ENCODE measurements at regions not wholly inside any gene's neighbourhood (a gene's known extent, or its start where the extent isn't known, plus 50 kb on each side); places are given as distances from the start of the nearest gene placed in this dataset.
A peak's percentile ranks its signal among the peaks of the same experiment; 100 is the strongest.

DNA sequence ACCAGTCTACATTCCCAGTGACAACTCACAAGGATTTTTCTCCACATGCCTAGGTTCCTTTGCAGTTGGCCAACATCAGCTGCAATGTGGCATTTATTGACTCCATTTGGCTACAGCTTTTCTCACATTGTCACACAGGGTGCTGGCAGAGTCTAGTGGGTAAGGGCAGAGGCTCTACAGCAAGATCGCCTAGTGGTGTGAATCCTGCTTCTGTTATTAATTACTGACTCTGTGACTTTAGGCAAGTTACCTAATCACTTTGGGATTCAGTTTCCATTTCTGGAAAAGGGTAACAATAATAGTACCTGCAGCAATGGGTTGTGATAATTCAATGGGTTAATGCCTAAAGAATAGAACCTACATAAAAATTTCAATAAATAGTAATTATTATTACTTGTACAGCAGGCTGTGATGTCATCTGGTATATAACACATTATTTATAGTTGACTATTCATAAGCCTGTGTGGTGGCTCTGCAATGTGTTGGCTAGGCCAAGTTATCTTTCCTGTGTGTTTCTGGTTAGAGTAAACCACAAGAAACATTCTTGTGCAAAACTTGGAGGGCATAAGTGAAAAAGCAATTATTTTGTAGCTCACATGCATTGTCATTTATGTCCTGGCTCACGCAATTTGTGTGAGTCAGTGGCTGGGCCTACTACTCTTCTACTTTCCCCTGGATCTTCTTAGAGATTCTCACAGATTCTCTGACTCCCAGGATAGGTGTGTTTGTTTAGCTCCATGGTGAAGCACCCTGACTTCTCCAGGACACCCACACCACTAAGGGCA lies 59.5 kb downstream of the PTGS2 start:
- DNase-seq: no peak

DNA sequence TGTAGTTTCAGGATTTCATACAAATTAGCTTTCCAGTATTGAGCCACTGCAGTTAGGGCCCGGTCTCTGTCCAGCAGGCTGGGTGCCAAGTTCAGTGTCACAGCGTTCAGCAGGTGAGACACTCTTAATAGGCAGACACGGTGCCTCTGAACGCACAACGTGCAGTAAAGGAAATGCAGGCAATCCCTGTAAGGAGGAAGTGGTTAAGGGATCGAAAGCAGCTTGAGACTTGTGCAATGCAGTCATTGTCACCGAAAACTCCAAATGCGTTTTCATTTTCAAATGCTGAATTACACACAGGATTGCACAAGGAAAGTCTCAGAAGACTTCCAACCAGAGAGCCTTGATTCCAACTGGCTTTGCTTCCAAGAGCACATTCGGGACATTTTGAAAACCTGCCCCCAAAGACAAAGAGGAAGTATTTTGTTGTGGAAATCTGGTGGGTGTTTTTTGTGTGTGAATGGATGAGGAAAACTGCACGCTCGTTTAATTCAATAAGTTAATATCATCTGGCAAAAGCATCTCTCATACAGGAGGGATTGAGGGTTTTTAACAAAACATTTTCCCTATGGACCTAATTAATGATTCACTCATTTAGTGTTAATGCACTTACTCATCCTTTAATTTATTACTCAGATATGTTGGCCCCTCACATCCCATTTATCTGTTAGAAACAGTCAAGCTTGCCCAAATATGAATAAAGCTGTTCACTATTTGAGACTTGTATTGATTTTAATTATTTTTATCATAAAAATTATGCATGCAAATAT lies 61.6 kb downstream of the PTGS2 start:
- DNase-seq: no peak

DNA sequence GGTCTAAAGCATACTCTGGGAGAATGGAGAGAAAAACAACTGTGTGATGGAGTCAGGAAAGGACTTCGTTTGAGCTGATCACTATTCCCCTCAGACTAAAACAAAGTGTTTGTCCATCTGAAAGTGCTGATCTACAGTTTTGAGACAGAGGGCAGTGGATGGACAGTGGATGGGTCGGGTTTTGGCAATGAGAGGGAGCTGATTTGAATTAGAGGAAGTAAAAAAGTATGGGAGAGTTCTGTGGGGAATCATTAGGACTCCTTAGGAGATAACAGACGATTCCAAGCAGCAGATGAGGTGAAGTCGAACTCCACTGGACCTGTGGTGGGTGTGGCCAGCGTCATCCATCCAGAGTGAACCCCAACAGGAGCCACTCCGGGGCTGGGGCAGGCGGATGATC lies 62.3 kb downstream of the PTGS2 start:
- no peak for DNase-seq

DNA sequence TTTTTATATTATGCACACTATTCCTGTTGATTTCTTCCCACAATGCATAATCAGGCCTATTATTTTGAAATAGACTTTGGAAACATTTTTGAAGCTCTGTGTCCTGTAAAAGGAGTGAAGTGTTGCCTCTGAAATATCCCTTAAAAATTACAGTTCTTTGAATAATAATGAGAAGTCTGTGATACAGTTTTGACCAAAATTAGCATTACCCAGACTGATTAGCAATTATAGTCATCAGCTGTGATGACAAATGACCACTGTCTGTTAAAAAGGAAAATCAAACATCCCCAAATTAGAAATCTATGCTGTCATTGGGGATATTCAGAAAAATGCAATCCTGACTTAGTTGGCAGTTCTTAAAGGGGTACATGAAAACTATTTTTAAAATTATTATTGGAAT lies 63.7 kb downstream of the PTGS2 start:
- no peak for DNase-seq

DNA sequence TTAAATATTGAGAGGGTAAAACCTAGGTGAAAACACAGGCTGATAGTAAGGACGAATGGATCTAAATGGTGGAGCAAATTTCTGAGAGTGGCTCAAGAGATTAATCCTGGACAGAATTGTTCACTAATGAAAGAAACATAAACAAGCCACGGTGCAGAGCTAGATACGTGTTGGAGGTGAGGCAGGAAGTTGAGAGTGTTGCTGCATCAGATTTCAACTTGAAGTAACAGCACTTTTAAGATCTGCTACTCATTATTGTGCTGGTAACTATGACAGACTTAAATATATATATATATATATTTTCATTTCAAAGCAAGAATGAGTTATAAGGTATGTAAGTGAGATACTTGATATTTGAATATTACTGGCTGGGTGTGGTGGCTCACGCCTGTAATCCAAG lies 64.9 kb downstream of the PTGS2 start:
- DNase-seq: no peak

DNA sequence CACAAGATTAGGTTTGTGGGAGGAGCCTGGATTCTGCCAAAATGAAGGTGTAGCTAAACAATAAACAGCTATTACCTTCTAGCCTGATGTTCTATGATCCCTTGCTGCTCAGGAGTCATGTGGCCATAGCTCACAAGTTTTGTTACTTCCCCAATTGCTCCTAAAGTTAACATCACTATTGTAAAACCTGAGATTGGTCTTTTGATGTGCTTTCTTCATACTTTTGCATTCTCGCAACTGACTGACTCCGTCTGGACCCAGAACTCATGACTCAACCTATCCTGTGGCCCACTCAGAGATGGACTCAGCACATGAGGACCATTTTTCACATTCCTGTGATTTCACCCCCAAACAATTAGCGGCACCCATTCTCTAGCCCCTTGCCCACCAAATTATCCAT lies 69.1 kb downstream of the PTGS2 start:
- DNase-seq: no peak

DNA sequence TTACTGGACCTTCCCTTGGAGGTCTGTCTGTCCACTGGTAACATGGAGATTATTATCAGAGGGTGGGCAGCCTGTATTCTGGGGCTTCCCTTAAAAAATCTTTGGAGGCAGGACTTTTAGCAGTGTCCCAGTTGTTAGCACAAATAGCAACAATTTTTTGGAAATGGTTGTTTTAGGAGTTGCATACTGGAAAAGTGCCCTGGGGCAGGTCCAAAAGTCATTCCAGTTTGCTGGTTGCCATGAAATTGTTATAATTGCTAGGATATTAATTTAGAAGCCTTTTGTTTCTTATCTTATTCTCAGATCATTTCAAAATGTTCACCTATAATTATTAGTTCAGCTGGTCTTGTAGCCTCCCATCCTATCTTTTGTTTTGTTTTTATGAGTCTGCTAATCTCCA lies 71.0 kb downstream of the PTGS2 start:
- DNase-seq: no peak

DNA sequence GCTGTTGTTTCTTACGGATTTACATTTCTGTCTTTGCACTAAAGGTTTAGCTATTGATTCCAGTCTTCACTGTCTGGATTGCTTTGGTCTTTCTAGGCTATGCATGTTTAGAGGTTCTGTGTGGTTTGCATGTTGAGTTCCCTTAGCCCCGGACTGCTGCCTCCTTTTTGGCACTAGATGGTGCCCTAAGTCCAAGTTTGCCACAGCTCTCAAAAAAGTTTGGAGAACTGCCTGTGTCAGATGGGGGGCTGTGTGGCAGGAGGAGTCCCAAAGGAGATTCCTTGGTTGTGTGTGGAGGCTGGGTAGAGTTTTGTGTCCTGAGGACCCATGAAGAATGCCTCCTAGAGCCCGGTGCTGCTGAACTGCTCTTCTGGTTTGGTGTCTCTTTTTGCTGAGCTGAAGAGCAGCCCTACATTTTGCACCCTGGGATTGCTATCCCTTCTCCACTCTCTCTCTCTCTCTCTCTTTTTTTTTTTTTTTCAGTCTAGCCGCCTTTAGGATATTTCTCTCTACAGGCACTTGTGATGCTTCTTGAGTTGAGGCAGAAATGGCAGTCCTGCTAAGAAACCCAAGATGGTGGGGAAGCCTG lies 74.4 kb downstream of the PTGS2 start:
- DNase-seq: peak; percentile 78

DNA sequence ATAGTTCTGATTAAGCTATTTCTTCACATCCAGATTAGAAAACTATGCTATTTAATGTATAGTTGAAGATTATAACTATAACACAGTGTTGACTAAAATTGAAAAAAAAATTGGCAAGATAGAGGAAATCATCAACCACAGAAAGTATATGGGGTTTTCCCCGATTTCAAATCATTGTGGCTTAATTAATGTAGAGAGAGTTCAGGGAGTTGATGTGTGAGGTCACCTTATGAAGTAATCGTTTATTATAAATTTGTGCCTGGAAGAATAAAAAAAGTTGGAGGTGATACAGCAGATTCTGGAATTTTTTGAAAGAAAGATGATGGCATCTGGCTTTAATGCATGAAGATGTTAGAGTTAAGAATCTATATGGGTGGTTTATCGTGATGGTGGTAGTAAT lies 84.3 kb downstream of the PTGS2 start:
- DNase-seq: no peak

DNA sequence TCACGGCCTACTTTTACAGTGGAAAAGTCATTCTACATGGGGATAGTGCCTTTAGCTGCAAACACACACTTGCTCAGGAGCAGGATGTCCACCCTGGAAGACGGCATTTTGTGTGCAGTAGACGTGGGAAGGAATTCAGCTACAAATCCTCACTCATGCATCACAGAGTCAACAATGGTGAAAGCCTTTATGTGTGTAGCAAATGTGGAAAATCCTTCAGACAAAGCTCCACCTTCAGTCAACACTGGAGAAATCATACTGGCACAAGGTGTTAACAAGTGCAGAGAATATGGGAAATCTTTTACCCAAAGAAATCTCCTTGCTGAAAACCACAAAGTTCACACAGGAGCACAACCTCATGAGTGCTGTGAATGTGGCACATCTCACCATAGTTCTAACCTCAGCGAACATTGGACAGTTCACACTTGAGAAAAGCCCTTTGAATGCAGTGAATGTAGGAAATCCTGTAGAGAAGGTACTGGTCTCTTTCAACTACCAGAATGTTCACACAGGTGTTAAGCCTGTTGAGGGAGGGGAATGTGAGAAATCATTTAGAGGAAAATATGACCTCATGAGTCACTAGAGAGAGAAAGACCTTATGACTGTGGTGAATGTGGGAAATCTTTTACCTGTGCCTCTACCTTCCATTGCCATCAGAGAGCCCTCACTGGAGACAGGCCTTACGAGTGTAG lies 101.8 kb downstream of the PTGS2 start:
- DNase-seq: no peak

DNA sequence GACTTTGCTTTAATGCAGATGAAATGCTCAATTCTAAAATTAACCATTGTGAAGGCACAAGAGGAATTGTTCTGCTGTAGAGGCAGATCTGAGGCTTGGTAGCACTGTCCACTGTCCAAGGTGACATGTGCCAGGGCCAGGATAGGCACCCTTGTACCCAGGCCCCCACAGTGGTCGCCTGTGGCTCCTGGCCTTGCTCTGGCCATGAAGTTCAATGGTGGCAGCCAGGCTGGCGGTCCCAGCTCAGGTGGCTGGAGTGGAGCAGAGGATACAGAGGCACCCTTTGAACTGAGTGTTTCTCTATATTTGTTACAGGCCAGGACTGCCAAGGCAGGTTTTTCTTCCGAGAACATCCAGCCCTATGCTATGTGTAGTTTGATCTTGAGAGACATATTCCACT lies 102.6 kb downstream of the PTGS2 start:
- DNase-seq: no peak

DNA sequence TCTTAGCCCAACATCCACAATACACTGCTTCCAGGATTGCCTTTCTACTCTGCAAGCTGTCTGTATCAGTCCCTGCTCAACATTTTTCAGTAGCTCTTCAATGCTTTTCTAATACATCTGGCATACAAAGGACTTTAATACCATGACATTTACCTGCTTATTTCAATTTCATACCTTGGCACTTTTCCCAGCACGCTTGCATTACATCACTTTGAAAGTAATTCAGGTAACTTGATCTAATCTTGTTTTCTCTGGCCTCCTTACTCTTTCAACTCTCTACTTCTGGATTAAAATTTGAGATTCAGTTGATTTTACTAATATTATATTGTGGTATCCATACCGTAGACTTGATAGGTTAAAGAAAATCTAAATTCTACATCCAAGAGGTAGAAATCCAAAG lies 103.0 kb downstream of the PTGS2 start:
- DNase-seq: no peak

DNA sequence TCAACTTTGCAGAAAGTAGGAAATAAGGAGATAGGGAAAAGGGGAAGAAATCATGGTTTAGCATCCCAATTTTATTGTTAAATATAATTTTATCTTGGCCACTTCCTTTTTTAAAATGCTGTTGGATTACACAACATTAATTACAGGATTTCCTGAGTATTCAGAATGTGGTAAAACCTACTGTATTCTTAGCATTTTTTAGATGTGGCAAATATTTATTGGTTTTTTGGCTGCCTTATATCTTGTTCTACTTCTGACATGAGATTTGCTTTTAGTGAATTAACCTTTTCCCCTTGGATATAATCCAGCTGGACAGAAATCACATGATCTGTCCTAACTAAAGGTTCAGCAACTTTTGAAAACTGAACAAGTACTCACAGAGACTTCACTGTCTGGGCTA lies 104.9 kb downstream of the PTGS2 start:
- DNase-seq: no peak

DNA sequence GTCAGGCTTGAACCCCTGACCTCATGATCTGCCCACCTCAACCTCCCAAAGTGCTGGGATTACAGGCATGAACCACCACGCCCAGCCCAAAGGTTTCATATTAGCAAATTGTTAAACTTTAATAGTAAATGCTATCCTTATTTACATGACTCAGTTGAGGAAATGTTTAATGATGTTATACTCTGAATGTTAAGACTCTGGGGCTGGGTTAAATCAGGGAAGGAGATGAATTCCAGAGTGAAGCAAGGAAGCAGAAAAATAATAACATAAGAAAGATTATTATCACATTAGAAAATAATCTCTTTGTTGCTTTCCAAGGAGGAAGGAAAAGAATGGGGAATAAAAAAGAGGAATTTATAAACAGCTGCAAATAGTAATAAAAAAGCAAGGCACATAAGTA lies 105.3 kb downstream of the PTGS2 start:
- DNase-seq: no peak

DNA sequence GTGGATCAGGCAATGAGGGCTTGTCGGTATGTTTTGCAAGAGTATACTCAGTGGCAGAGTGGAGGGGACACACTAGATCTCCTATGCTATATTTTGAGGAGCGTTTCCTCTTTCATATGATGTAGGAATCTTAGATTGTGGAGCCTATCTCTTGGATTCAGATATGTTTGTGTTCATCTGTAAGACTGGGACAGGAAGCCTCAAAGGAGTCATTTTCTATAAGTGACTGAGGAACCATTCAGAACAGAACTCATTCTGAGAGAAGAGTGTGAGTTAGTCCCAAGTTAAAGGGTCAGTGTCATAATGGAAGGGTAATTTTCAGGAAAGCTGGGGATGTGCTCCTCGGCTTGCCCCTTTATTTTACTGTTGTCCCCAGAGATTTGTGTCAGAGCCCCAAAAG lies 107.7 kb downstream of the PTGS2 start:
- no peak for DNase-seq

DNA sequence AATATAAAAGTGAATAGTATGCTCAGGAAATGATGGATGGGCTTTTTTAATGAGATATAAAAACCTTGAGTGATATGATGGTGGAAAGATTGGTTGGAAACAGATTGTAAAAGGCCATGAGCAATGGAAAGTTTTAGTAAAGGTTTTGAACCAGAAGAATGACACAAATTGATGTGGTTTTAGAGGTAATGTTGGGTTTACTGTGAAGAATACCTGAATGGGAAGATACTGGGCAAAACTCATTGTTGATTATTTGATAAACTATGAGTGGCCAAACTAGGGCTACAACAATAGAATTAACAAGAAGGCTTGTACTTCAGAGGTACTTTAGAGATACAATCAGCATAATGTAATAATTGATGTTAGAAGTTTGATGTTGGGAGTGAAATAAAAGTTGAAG lies 108.5 kb downstream of the PTGS2 start:
- no peak for DNase-seq

DNA sequence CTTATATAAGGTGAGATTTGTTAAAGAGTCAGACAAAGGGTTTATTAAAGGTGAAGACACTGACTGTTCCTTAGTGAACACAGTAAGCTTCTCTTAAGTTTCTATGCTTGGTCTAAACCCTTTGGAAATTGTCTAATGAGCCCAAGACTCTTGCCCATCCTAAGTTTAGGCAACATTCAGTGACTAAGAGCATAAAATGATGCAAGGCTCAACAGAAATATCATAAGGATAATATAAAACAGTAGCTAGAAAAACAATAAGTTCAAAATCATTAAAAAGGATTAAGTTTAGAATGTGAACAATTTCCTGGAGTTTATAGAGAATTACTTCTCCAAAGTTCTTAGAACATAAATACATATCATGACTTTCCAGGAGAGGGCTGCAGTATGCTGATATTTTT lies 108.9 kb upstream of the PDC start:
- no peak for DNase-seq

DNA sequence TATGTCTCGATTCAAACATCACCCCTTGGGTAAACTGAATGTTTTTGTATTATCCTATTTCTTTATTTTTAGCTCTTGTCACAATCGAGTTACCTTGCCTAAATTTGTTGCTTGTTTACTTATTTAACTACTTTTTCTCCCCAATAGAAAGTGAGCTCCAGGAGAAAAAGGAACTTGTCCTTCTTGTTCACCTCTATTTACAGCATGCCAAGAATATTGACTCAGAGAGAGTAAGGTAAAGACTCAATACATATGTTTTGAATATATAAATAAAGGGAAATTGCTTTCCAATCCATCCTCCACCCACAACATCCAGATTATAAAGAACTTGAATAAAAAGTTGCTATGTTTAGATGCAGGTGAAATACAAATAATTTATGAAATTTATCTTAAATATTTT lies 107.3 kb upstream of the PDC start:
- peak; percentile 26 for DNase-seq

DNA sequence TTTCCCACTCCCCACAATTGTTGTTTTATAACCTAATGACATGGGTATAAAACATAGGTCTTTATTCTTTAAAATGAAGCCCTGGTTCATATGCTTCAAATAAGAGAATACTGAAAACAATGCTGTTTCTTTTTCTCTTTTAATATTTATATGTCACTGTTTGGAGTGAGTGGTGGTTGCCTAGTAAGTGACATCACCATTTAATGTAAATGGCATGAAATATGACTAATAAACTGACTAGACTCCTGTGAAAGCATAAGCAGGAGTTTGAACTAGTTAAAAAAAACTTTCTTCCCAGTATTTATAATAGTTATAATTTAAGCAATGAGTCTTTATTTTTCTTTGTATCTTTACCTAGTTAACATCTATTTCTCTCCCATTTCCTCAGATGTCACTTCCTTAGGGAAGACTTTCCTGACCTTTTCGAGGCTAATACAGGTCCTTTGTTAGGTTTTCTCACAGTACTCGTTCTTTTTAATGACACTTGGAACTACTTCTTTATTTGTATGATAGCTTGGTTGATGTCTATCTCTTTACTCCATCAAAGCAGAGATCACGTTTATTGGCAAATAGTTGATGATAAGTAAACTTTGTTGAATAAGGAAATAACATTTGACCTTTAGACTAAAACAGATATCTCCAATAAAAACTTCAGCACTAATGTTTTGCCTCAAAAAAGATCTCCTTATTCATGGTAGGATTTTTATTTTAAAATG lies 105.4 kb upstream of the PDC start:
- no peak for DNase-seq

DNA sequence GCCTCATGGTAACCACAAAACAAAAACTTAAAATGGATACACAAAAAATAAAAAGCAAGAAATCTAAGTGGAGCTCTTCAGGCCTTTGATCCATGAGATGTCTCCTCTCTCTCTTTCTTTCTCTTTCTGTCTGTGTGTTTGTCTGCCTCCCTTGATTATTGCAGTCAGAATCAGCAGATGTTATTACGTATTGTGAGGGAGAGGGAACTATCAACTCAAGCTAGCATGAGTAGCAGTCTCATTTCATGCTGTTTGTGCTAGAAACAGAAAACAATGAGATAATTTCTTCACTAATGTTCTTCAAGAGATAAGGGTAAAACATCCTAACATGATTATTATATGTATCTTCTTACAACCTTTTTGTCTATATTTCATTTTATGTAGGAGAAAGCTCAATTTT lies 103.7 kb upstream of the PDC start:
- DNase-seq: no peak

DNA sequence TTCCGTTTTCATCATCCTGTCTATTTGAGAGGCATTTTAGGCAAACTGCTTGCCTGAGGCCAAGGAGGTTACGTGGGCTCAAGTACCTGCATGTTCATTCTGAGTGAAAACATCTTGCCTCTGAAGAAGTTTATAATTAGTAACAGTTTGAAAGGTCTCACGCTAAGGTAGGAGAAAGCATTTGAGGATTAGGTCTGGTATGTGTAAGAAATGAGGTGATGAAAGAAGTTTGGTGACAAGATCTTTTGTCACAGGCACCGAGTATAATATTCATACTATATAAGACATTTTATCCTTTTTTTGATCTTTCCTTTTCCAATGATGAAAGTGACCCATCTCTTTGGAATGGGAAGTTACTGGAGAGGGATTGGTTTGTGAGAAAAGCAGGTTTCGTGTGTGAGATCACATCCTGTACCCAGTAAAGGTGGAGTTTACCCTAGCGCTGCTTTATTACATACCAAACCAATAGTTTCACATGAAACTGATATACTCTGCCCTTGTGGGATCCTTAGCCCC lies 98.7 kb upstream of the PDC start:
- DNase-seq: no peak

DNA sequence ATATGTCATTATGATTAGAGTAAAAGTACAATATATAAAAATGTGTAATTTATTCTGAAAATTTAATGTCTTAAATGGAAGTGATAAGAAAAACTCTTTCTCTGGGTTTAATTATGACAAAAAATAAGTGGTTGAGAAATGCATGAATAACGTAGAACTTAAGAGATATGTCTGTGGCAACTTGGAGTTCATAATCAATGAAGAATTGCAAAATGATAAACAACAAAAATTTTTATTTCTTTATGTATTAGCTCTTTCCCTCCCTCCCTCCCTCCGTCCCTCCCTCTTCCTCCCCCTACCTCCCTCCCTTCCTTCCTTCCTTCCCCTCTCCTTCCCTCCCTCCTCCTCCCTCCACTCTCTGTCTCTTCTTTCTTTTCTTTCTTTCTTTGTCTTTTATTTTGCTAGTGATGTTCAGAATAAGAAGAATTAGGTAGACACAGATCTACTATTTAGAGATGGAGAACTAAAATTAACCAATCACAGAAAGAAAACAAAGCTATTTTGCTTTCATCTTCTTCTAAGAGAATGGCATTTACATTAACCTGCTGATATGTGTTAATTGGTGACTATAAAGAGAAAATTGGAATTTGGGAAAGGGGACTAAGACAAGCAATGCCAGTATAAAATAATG lies 96.3 kb upstream of the PDC start:
- DNase-seq: no peak
